ENCODE measurements at regions not wholly inside any gene's neighbourhood (a gene's known extent, or its start where the extent isn't known, plus 50 kb on each side); places are given as distances from the start of the nearest gene placed in this dataset.

GRCh38 chr5:156119692-156120091 is 207.3 kb upstream of the SGCD start:
- CTCF ChIA-PET: no interaction called here
- Histone ChIP-seq H3K4me1 (ENCODE audit: control insufficient read depth, insufficient read depth, low read length) (no peaks in the 10 kb centered on the region), H3K36me3 (ENCODE audit: control insufficient read depth, insufficient read depth, low read length) (no peaks in the 10 kb centered on the region), H3K27ac (ENCODE audit: low read length) (no peak overlapping the region), H3K4me3 (ENCODE audit: low read depth in 2 of 2, low read length in 2 of 2) (no peak overlapping the region), H3K9me3 (ENCODE audit: control insufficient read depth, insufficient read depth, low read depth, low read length) (no peaks in the 10 kb centered on the region), H3K27me3 (ENCODE audit: control insufficient read depth, insufficient read depth, low read length) (no peaks in the 10 kb centered on the region)
- POLR2A ChIA-PET: no interaction called here
- TF ChIP-seq TCF7L2 (IDR thresholded peaks at IDR 0.05; ENCODE audit: low read depth, low read length) (no peak), POLR2AphosphoS5 (IDR thresholded peaks at IDR 0.05; ENCODE audit: low read depth, low read length) (no peak), CTCF (IDR thresholded peaks at IDR 0.05) (no peak), REST (IDR thresholded peaks at IDR 0.05; ENCODE audit: insufficient read depth in 1 of 2, low read depth in 2 of 2, low read length in 1 of 2) (no peak), SIN3A (IDR thresholded peaks at IDR 0.05; ENCODE audit: borderline replicate concordance, insufficient read depth, low read depth, low read length) (no peak)
- no TSS peak for BruUV-seq (replicated peaks)
- ATAC-seq: no peak
- in situ Hi-C loops (cut with HindIII; ENCODE audit: low pct_unique_long_range_greater_than_20kb, low sequenced_read_pairs) (no loop called here), intact Hi-C loops (cut with micrococcal nuclease; ENCODE audit: unreplicated experiment) (no loop called here)
- no peak for DNase-seq (ENCODE audit: low read depth, low spot score)

GRCh38 chr5:156120777-156121176 is 206.2 kb upstream of the SGCD start:
- intact Hi-C loops (cut with micrococcal nuclease; ENCODE audit: unreplicated experiment): no loop called here
- no TSS peak for BruUV-seq (replicated peaks)
- TF ChIP-seq REST (IDR thresholded peaks at IDR 0.05; ENCODE audit: insufficient read depth in 1 of 2, low read depth in 2 of 2, low read length in 1 of 2) (no peak), CTCF (IDR thresholded peaks at IDR 0.05) (no peak), SIN3A (IDR thresholded peaks at IDR 0.05; ENCODE audit: borderline replicate concordance, insufficient read depth, low read depth, low read length) (no peak), POLR2AphosphoS5 (IDR thresholded peaks at IDR 0.05; ENCODE audit: low read depth, low read length) (no peak), TCF7L2 (IDR thresholded peaks at IDR 0.05; ENCODE audit: low read depth, low read length) (no peak)

More at GRCh38 chr5:156120777-156121176, 206.2 kb upstream of the SGCD start:
- ChIA-PET POLR2A (no interaction called here), CTCF (no interaction called here)
- Histone ChIP-seq H3K4me3 (ENCODE audit: low read depth in 2 of 2, low read length in 2 of 2) (no peak overlapping the region), H3K4me1 (ENCODE audit: control insufficient read depth, insufficient read depth, low read length) (no peaks in the 10 kb centered on the region), H3K36me3 (ENCODE audit: control insufficient read depth, insufficient read depth, low read length) (no peaks in the 10 kb centered on the region), H3K27ac (ENCODE audit: low read length) (no peak overlapping the region), H3K27me3 (ENCODE audit: control insufficient read depth, insufficient read depth, low read length) (no peaks in the 10 kb centered on the region), H3K9me3 (ENCODE audit: control insufficient read depth, insufficient read depth, low read depth, low read length) (no peaks in the 10 kb centered on the region)
- ATAC-seq (no peak), DNase-seq (ENCODE audit: low read depth, low spot score) (no peak)
- in situ Hi-C loops (cut with HindIII; ENCODE audit: low pct_unique_long_range_greater_than_20kb, low sequenced_read_pairs): no loop called here
